Trophoblast cell (in vitro differentiated cells and primary cell): ENCODE measurements at regions not wholly inside any gene's neighbourhood (a gene's known extent, or its start where the extent isn't known, plus 50 kb on each side); places are given as distances from the start of the nearest gene placed in this dataset.

ENCODE experiments used
- DNase-seq, 2 donors: peaks; one replicate each; pipeline ENCODE4 v3.0.0-alpha.2; 2016
- H2AFZ ChIP-seq: 2 replicates; pipeline ENCODE4 v1.6.1; 2013; ENCODE audit warnings: low read length, moderate library complexity, mild to moderate bottlenecking; ENCODE audit not compliant: insufficient read depth, poor library complexity
- H2AK5ac ChIP-seq: 2 replicates; pipeline ENCODE4 v1.6.1; 2013; ENCODE audit warnings: mild to moderate bottlenecking, low read length
- H2BK120ac ChIP-seq: 2 replicates; pipeline ENCODE4 v1.6.1; 2013; ENCODE audit warnings: low read length, mild to moderate bottlenecking, moderate library complexity; ENCODE audit not compliant: insufficient read depth, poor library complexity
- H2BK12ac ChIP-seq: 2 replicates; pipeline ENCODE4 v1.6.1; 2013; ENCODE audit warnings: mild to moderate bottlenecking, low read length, moderate library complexity
- H2BK5ac ChIP-seq: 2 replicates; pipeline ENCODE4 v1.6.1; 2013; ENCODE audit warnings: low read length, low read depth, moderate library complexity, mild to moderate bottlenecking; ENCODE audit not compliant: poor library complexity
- H3K14ac ChIP-seq: 2 replicates; pipeline ENCODE4 v1.6.1; 2013; ENCODE audit warnings: mild to moderate bottlenecking, low read length
- H3K18ac ChIP-seq: 2 replicates; pipeline ENCODE4 v1.6.1; 2013; ENCODE audit warnings: mild to moderate bottlenecking, low read length
- H3K23ac ChIP-seq: 2 replicates; pipeline ENCODE4 v1.6.1; 2013; ENCODE audit warnings: low read length
- H3K27ac ChIP-seq: 2 replicates; pipeline ENCODE4 v1.5.1; 2013; ENCODE audit warnings: low read depth, mild to moderate bottlenecking, inconsistent platforms, low read length, moderate library complexity
- H3K27me3 ChIP-seq: 2 replicates; pipeline ENCODE4 v1.6.1; 2013; ENCODE audit warnings: inconsistent platforms, mild to moderate bottlenecking, low read length, moderate library complexity; ENCODE audit not compliant: insufficient read depth
- H3K36me3 ChIP-seq, 2 experiments: 1 replicate in 1 of 2; 2 replicates in 1 of 2; pipeline ENCODE4 v1.6.1; 2013; ENCODE audit warnings: low read length in 2 of 2, mild to moderate bottlenecking in 2 of 2, moderate library complexity in 1 of 2; ENCODE audit not compliant: insufficient read depth in 2 of 2, control insufficient read depth in 1 of 2
- H3K4ac ChIP-seq: 2 replicates; pipeline ENCODE4 v1.6.1; 2013; ENCODE audit warnings: low read depth, mild to moderate bottlenecking, low read length, moderate library complexity
- H3K4me1 ChIP-seq, 2 experiments: 1 replicate in 1 of 2; 2 replicates in 1 of 2; pipeline ENCODE4 v1.6.1; 2013; ENCODE audit warnings: low read length in 2 of 2, mild to moderate bottlenecking in 2 of 2, moderate library complexity in 1 of 2; ENCODE audit not compliant: insufficient read depth in 2 of 2, control insufficient read depth in 1 of 2
- H3K4me2 ChIP-seq: 2 replicates; pipeline ENCODE4 v1.6.1; 2013; ENCODE audit warnings: inconsistent platforms, mild to moderate bottlenecking, low read length, moderate library complexity
- H3K4me3 ChIP-seq: 2 replicates; pipeline ENCODE4 v1.5.1; 2013; ENCODE audit warnings: mild to moderate bottlenecking, low read depth, low read length, inconsistent platforms
- H3K79me1 ChIP-seq: one replicate; pipeline ENCODE4 v1.6.1; 2013; ENCODE audit warnings: low read length
- H3K79me2 ChIP-seq: 2 replicates; pipeline ENCODE4 v1.6.1; 2013; ENCODE audit warnings: low read length, mild to moderate bottlenecking; ENCODE audit not compliant: control insufficient read depth, insufficient read depth, poor library complexity
- H3K9ac ChIP-seq: 2 replicates; pipeline ENCODE4 v1.6.1; 2013; ENCODE audit warnings: mild to moderate bottlenecking, low read length
- H3K9me3 ChIP-seq: 2 replicates; pipeline ENCODE4 v1.6.1; 2013; ENCODE audit warnings: low read depth, mild to moderate bottlenecking, control low read depth, inconsistent platforms, low read length; ENCODE audit not compliant: insufficient read depth
- H4K12ac ChIP-seq: 2 replicates; pipeline ENCODE4 v1.6.1; 2013; ENCODE audit warnings: low read depth, mild to moderate bottlenecking, low read length, moderate library complexity
- H4K8ac ChIP-seq: 2 replicates; pipeline ENCODE4 v1.6.1; 2013; ENCODE audit warnings: low read depth, mild to moderate bottlenecking, low read length, moderate library complexity
- H4K91ac ChIP-seq: one replicate; pipeline ENCODE4 v1.6.1; 2013; ENCODE audit warnings: low read depth, mild to moderate bottlenecking, low read length, moderate library complexity
- WGBS: extraction: QIAGEN DNeasy Blood & Tissue Kit; methylation state at CpG from one replicate; pipeline ENCODE4 v1.1.7; 2013; ENCODE audit warnings: missing lambda C conversion rate; ENCODE audit not compliant: insufficient read length, insufficient coverage; ENCODE audit errors: extremely low coverage; 5-methylcytosine and 5-hydroxymethylcytosine counted together

DNA sequence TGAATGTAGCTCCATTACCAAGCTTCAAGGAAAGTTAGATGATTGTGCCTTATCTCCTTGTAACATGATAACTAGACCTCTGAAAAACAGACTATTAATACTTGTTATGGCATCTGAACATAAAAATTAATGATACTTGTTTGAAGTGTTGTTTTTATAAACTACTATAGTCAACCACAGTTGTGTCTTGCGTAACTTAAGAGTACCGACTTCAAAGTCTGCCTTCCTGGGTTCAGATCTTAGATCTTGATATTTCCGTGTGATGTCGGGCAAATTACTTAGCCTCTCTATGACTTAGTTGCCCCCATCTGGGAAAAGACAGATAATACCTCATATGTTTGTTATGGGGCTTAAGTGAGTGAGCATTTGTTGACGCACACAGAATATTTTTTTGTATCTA is 906.5 kb downstream of the JRKL start:
- H3K9me3 ChIP-seq, result no peaks in the 10 kb centered on the region
- no peak overlapping the region for H3K14ac ChIP-seq
- no peaks in the 10 kb centered on the region for H3K36me3 ChIP-seq
- no peak overlapping the region for H3K9ac ChIP-seq
- no peaks in the 10 kb centered on the region for H3K79me1 ChIP-seq
- H2AK5ac ChIP-seq, result no peak overlapping the region
- H3K27ac ChIP-seq, result no peak overlapping the region
- H3K4ac ChIP-seq, result no peak overlapping the region
- H2AFZ ChIP-seq, result no peak overlapping the region
- no peak overlapping the region for H4K12ac ChIP-seq
- no peaks in the 10 kb centered on the region for H3K4me1 ChIP-seq
- no peak overlapping the region for H2BK5ac ChIP-seq
- H4K91ac ChIP-seq, result no peak overlapping the region
- H4K8ac ChIP-seq, result no peak overlapping the region
- H2BK12ac ChIP-seq, result no peak overlapping the region
- H3K79me2 ChIP-seq, result no peaks in the 10 kb centered on the region
- H3K23ac ChIP-seq, result no peak overlapping the region
- H3K4me2 ChIP-seq, result no peak overlapping the region
- no CpG with 5 or more reads among the region's 5 CpGs for WGBS
- no peaks in the 10 kb centered on the region for H3K27me3 ChIP-seq
- no peak overlapping the region for H3K18ac ChIP-seq
- no peak overlapping the region for H3K4me3 ChIP-seq
- no peak overlapping the region for H2BK120ac ChIP-seq
- DNase-seq, result no peak

DNA sequence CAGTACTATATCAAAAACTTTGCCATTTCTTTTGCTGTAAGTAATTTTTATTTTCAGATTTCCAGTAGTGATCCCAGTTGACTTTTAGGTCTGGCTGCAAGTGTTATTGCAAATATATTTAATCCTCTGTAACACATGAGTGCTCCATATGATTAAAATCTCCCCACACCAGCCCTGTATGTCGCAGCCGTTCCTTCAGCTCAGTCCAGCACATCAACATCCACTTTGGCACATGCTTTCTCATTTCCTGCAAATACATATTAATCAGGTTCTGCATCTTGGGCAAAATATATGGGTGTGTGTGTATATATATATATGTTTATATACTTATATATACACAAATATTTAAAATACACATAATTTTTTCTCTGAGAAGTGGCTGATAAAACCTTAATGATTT is 919.5 kb downstream of the JRKL start:
- Histone ChIP-seq H2BK12ac (no peak overlapping the region), H2BK5ac (no peak overlapping the region), H3K79me2 (no peaks in the 10 kb centered on the region), H3K4ac (no peak overlapping the region), H2AK5ac (no peak overlapping the region), H3K18ac (no peak overlapping the region), H3K23ac (no peak overlapping the region), H3K4me3 (no peak overlapping the region), H2AFZ (no peak overlapping the region), H3K27ac (no peak overlapping the region), H3K4me1 (peaks cover 0 to 2% of the 10 kb centered on the region in 2 experiments), H4K91ac (no peak overlapping the region), H3K4me2 (no peak overlapping the region), H4K12ac (no peak overlapping the region), H3K9ac (no peak overlapping the region), H3K79me1 (no peaks in the 10 kb centered on the region), H3K36me3 (no peaks in the 10 kb centered on the region), H4K8ac (no peak overlapping the region), H2BK120ac (no peak overlapping the region), H3K14ac (no peak overlapping the region), H3K9me3 (no peaks in the 10 kb centered on the region), H3K27me3 (no peaks in the 10 kb centered on the region)
- no peak for DNase-seq
- no CpG with 5 or more reads among the region's 2 CpGs for WGBS

DNA sequence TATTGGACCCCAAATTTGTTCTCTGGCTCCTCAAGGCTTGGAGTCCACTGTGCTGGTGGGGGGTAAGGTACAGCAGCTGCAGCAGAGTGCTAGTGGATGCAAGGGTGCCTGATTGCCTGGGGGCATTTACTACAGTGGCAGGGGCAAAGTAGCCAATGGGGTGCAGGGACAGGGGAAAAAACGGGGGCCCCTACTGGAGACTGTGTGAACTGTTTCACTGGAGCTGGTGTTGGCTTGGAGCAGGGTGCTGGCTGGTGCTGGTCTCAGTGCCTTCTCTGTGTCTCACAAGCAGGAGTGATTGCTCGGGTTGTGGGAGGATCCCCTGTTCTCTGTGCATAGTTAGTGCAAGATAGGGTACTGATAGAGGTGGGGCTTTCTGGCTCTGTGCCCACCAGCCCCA is 935.9 kb downstream of the JRKL start:
- no CpG with 5 or more reads among the region's 2 CpGs for WGBS
- H3K14ac ChIP-seq, result no peak overlapping the region
- H3K9ac ChIP-seq, result no peak overlapping the region
- H4K91ac ChIP-seq, result no peak overlapping the region
- H2AFZ ChIP-seq, result no peak overlapping the region
- no peak overlapping the region for H2BK12ac ChIP-seq
- H3K23ac ChIP-seq, result no peak overlapping the region
- no peak overlapping the region for H2BK120ac ChIP-seq
- no peak overlapping the region for H3K27ac ChIP-seq
- no peaks in the 10 kb centered on the region for H3K27me3 ChIP-seq
- no peak for DNase-seq
- H3K4me2 ChIP-seq, result no peak overlapping the region
- H3K4ac ChIP-seq, result no peak overlapping the region
- H2AK5ac ChIP-seq, result no peak overlapping the region
- H3K36me3 ChIP-seq, result no peaks in the 10 kb centered on the region
- H3K18ac ChIP-seq, result no peak overlapping the region
- H3K4me3 ChIP-seq, result no peak overlapping the region
- H3K79me2 ChIP-seq, result no peaks in the 10 kb centered on the region
- peaks cover 2% of the 10 kb centered on the region for H3K9me3 ChIP-seq
- no peaks in the 10 kb centered on the region for H3K4me1 ChIP-seq
- H2BK5ac ChIP-seq, result no peak overlapping the region
- H4K8ac ChIP-seq, result no peak overlapping the region
- no peak overlapping the region for H4K12ac ChIP-seq
- no peaks in the 10 kb centered on the region for H3K79me1 ChIP-seq

DNA sequence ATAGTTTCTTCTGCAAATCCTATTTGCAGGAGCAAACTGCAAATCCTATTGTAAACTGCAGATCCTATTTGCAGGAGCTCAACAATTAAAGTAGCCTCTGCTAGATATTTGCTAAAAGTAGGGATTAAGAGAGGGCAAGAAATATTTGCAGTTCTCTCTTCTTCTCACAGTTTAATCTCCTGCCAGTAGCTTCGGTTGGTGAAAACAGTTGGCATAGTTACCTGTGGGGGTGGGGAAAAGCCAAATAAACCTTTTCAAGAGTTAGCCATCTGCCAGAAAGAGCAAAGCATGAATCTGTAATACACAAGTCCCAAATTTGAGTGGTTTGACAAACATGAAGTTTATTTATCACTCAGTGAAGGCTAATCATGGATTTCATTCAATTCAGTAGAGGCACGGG is 942.5 kb downstream of the JRKL start:
- no peak overlapping the region for H3K18ac ChIP-seq
- no CpG with 5 or more reads among the region's 2 CpGs for WGBS

More for the DNA sequence above, 942.5 kb downstream of the JRKL start:
- Histone ChIP-seq H2AFZ (no peak overlapping the region), H3K4ac (no peak overlapping the region), H3K9ac (no peak overlapping the region), H2AK5ac (no peak overlapping the region), H4K91ac (no peak overlapping the region), H3K23ac (no peak overlapping the region), H4K12ac (no peak overlapping the region), H4K8ac (no peak overlapping the region), H2BK12ac (no peak overlapping the region), H3K27me3 (no peaks in the 10 kb centered on the region), H3K27ac (no peak overlapping the region), H3K4me3 (no peak overlapping the region), H3K4me1 (no peaks in the 10 kb centered on the region), H3K9me3 (no peaks in the 10 kb centered on the region), H2BK120ac (no peak overlapping the region), H3K14ac (no peak overlapping the region), H3K36me3 (no peaks in the 10 kb centered on the region), H3K4me2 (no peak overlapping the region), H3K79me1 (no peaks in the 10 kb centered on the region), H2BK5ac (no peak overlapping the region), H3K79me2 (no peaks in the 10 kb centered on the region)
- DNase-seq, result no peak
